ENCODE measurements at regions not wholly inside any gene's neighbourhood (a gene's known extent, or its start where the extent isn't known, plus 50 kb on each side); places are given as distances from the start of the nearest gene placed in this dataset.

DNA sequence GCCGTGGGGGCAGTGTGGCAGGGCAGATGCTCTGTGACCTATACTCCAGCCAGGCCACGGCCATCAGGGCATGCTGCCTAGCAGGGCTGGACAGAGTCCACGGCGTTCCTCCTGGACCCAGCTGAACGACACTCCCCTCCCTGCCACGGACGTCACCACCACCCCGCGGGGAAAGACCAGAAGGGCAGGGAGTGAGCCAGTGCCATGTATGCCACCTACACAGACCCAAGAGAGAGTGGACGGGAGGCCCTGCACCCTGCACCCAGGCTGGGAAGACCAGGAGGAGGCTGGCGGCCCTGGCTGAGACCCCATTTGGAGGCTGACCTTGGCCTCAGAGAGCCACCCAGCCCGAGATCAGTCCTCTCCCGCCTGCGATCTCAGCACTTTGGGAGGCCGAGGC, 101.9 kb downstream of the FAM53A start:
- TF ChIP-seq, protein P1, sequence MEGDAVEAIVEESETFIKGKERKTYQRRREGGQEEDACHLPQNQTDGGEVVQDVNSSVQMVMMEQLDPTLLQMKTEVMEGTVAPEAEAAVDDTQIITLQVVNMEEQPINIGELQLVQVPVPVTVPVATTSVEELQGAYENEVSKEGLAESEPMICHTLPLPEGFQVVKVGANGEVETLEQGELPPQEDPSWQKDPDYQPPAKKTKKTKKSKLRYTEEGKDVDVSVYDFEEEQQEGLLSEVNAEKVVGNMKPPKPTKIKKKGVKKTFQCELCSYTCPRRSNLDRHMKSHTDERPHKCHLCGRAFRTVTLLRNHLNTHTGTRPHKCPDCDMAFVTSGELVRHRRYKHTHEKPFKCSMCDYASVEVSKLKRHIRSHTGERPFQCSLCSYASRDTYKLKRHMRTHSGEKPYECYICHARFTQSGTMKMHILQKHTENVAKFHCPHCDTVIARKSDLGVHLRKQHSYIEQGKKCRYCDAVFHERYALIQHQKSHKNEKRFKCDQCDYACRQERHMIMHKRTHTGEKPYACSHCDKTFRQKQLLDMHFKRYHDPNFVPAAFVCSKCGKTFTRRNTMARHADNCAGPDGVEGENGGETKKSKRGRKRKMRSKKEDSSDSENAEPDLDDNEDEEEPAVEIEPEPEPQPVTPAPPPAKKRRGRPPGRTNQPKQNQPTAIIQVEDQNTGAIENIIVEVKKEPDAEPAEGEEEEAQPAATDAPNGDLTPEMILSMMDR (IDR thresholded peaks at IDR 0.05): no peak
- no peak for TF ChIP-seq POLR2A (IDR thresholded peaks at IDR 0.05)

All from right lobe of liver (tissue), 4 donors.